ENCODE measurements at regions not wholly inside any gene's neighbourhood (a gene's known extent, or its start where the extent isn't known, plus 50 kb on each side); places are given as distances from the start of the nearest gene placed in this dataset.

GRCh38 chr9:115333277-115334070, 215.5 kb upstream of the TNC start:
- no peak for TF ChIP-seq CTCF (optimal IDR thresholded peaks at IDR 0.05 in 1 of 3, IDR thresholded peaks at IDR 0.05 in 1 of 3, conservative IDR thresholded peaks at IDR 0.05 in 1 of 3; ENCODE audit: extremely low read depth in 1 of 3, insufficient read depth in 2 of 3, low read length in 3 of 3)
- no peak for TF ChIP-seq EZH2 (IDR thresholded peaks at IDR 0.05; ENCODE audit: low read length)
